22Rv1 (cell line): ENCODE measurements at regions not wholly inside any gene's neighbourhood (a gene's known extent, or its start where the extent isn't known, plus 50 kb on each side); places are given as distances from the start of the nearest gene placed in this dataset.

Experiments
- ZFX ChIP-seq: fragments of 450-650 bp; IDR thresholded peaks from 2 replicates; pipeline ENCODE4 v1.6.1; 2017; ENCODE audit warnings: antibody characterized with exemption, borderline replicate concordance
- TF ChIP-seq, protein P1 (sequence below): fragments of 450-650 bp; IDR thresholded peaks from 2 replicates; pipeline ENCODE4 v1.5.1; 2017; ENCODE audit warnings: mild to moderate bottlenecking

GRCh38 chr16:85553436-85554113 lies 59.5 kb upstream of the GSE1 start:
- TF ChIP-seq, protein P1, sequence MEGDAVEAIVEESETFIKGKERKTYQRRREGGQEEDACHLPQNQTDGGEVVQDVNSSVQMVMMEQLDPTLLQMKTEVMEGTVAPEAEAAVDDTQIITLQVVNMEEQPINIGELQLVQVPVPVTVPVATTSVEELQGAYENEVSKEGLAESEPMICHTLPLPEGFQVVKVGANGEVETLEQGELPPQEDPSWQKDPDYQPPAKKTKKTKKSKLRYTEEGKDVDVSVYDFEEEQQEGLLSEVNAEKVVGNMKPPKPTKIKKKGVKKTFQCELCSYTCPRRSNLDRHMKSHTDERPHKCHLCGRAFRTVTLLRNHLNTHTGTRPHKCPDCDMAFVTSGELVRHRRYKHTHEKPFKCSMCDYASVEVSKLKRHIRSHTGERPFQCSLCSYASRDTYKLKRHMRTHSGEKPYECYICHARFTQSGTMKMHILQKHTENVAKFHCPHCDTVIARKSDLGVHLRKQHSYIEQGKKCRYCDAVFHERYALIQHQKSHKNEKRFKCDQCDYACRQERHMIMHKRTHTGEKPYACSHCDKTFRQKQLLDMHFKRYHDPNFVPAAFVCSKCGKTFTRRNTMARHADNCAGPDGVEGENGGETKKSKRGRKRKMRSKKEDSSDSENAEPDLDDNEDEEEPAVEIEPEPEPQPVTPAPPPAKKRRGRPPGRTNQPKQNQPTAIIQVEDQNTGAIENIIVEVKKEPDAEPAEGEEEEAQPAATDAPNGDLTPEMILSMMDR: peak; percentile 60
- no peak for TF ChIP-seq ZFX
